Immature natural killer cell (primary cell): ENCODE measurements at regions not wholly inside any gene's neighbourhood (a gene's known extent, or its start where the extent isn't known, plus 50 kb on each side); places are given as distances from the start of the nearest gene placed in this dataset.

Experiments used
- DNase-seq, 3 donors: peaks; one replicate each; pipeline ENCODE4 v3.0.0; 2022; ENCODE audit warnings: mixed read lengths in 1 of 3
- H3K27ac Mint-ChIP-seq, 6 donors: one replicate each; pipeline ENCODE4 v1.8.0; 2020; ENCODE audit warnings: mixed read lengths in 6 of 6, mild to moderate bottlenecking in 5 of 6, inconsistent platforms in 4 of 6, moderate library complexity in 3 of 6
- H3K27me3 Mint-ChIP-seq, 3 donors: one replicate each; pipeline ENCODE4 v1.8.0; 2020 to 2021; ENCODE audit warnings: low read depth in 3 of 3, mild to moderate bottlenecking in 3 of 3, mixed read lengths in 3 of 3, moderate library complexity in 3 of 3, inconsistent platforms in 1 of 3
- H3K36me3 Mint-ChIP-seq, 3 donors: one replicate each; pipeline ENCODE4 v1.8.0; 2020; ENCODE audit warnings: mixed read lengths in 3 of 3, inconsistent platforms in 2 of 3, mild to moderate bottlenecking in 2 of 3
- H3K4me1 Mint-ChIP-seq, 2 donors: one replicate each; pipeline ENCODE4 v1.8.0; 2020; ENCODE audit warnings: inconsistent platforms in 2 of 2, mild to moderate bottlenecking in 2 of 2, mixed read lengths in 2 of 2, moderate library complexity in 1 of 2
- H3K4me3 Mint-ChIP-seq, 5 donors: one replicate each; pipeline ENCODE4 v1.8.0; 2020; ENCODE audit warnings: mild to moderate bottlenecking in 5 of 5, mixed read lengths in 5 of 5, inconsistent platforms in 3 of 5, moderate library complexity in 3 of 5
- H3K9me3 Mint-ChIP-seq, 6 donors: one replicate each; pipeline ENCODE4 v1.8.0; 2020; ENCODE audit warnings: mild to moderate bottlenecking in 6 of 6, mixed read lengths in 6 of 6, inconsistent platforms in 4 of 6, moderate library complexity in 3 of 6

- peaks cover 2 to 11% (median 5%) of the 10 kb centered on the region in 3 donors for H3K27me3 Mint-ChIP-seq
- peak overlapping the region in 2 of 6 donors; percentile 27 to 42 for H3K27ac Mint-ChIP-seq
- DNase-seq = peak; percentile 10 to 23 (median 14)
- H3K4me3 Mint-ChIP-seq = peak overlapping the region; percentile 63 to 87 (median 77)
- peaks cover 17 to 20% of the 10 kb centered on the region in 2 donors for H3K4me1 Mint-ChIP-seq
- H3K9me3 Mint-ChIP-seq = no peaks in the 10 kb centered on the region
- H3K36me3 Mint-ChIP-seq = no peaks in the 10 kb centered on the region
Observed at GRCh38 chr6:45830441-45831139, 185.1 kb downstream of the CLIC5 start.

- Mint-ChIP-seq H3K4me1 (peaks cover 17 to 20% of the 10 kb centered on the region in 2 donors), H3K27me3 (peaks cover 2 to 11% (median 6%) of the 10 kb centered on the region in 3 donors), H3K27ac (peak overlapping the region in 1 of 6 donors; percentile 41), H3K4me3 (peak overlapping the region in 1 of 5 donors; percentile 77), H3K9me3 (no peaks in the 10 kb centered on the region), H3K36me3 (no peaks in the 10 kb centered on the region)
- no peak for DNase-seq
Observed at GRCh38 chr6:45829873-45830272, 185.8 kb downstream of the CLIC5 start.

- no peak for DNase-seq
- peaks cover 2 to 11% (median 6%) of the 10 kb centered on the region in 3 donors for H3K27me3 Mint-ChIP-seq
- H3K4me1 Mint-ChIP-seq = peaks cover 17 to 20% of the 10 kb centered on the region in 2 donors
- H3K9me3 Mint-ChIP-seq = no peaks in the 10 kb centered on the region
- H3K36me3 Mint-ChIP-seq = no peaks in the 10 kb centered on the region
- H3K4me3 Mint-ChIP-seq = no peak overlapping the region
- H3K27ac Mint-ChIP-seq = no peak overlapping the region
Observed at GRCh38 chr6:45827952-45828530, 187.6 kb downstream of the CLIC5 start.

- H3K27ac Mint-ChIP-seq = no peak overlapping the region
- no peak for DNase-seq
- no peaks in the 10 kb centered on the region for H3K36me3 Mint-ChIP-seq
- H3K4me3 Mint-ChIP-seq = no peak overlapping the region
- H3K4me1 Mint-ChIP-seq = peaks cover 0 to 2% of the 10 kb centered on the region in 2 donors
- peaks cover 0 to 12% (median 9%) of the 10 kb centered on the region in 3 donors for H3K27me3 Mint-ChIP-seq
- no peaks in the 10 kb centered on the region for H3K9me3 Mint-ChIP-seq
Observed at GRCh38 chr6:45822873-45823272, 192.8 kb downstream of the CLIC5 start.

- Mint-ChIP-seq H3K4me1 (peaks cover 0 to 2% of the 10 kb centered on the region in 2 donors), H3K27ac (no peak overlapping the region), H3K9me3 (no peaks in the 10 kb centered on the region), H3K36me3 (no peaks in the 10 kb centered on the region), H3K4me3 (no peak overlapping the region), H3K27me3 (peaks cover 0 to 12% (median 9%) of the 10 kb centered on the region in 3 donors)
- DNase-seq = no peak
Observed at GRCh38 chr6:45822246-45822812, 193.3 kb downstream of the CLIC5 start.

GRCh38 chr6:45818655-45819054 lies 197.0 kb downstream of the CLIC5 start:
- H3K4me3 Mint-ChIP-seq = no peak overlapping the region
- peaks cover 0 to 2% of the 10 kb centered on the region in 2 donors for H3K4me1 Mint-ChIP-seq
- peaks cover 0 to 7% (median 3%) of the 10 kb centered on the region in 3 donors for H3K27me3 Mint-ChIP-seq
- H3K27ac Mint-ChIP-seq = no peak overlapping the region
- no peaks in the 10 kb centered on the region for H3K9me3 Mint-ChIP-seq
- DNase-seq = no peak
- no peaks in the 10 kb centered on the region for H3K36me3 Mint-ChIP-seq

GRCh38 chr6:45816674-45817297 lies 198.9 kb downstream of the CLIC5 start:
- peaks cover 0 to 5% (median 3%) of the 10 kb centered on the region in 3 donors for H3K27me3 Mint-ChIP-seq
- H3K9me3 Mint-ChIP-seq = no peaks in the 10 kb centered on the region
- no peak overlapping the region for H3K4me3 Mint-ChIP-seq
- H3K27ac Mint-ChIP-seq = no peak overlapping the region
- H3K4me1 Mint-ChIP-seq = no peaks in the 10 kb centered on the region
- no peaks in the 10 kb centered on the region for H3K36me3 Mint-ChIP-seq
- DNase-seq = no peak

GRCh38 chr6:45815466-45816125 lies 200.1 kb downstream of the CLIC5 start:
- Mint-ChIP-seq H3K36me3 (no peaks in the 10 kb centered on the region), H3K27ac (no peak overlapping the region), H3K9me3 (no peaks in the 10 kb centered on the region), H3K27me3 (peaks cover 2 to 6% (median 5%) of the 10 kb centered on the region in 3 donors), H3K4me3 (no peak overlapping the region), H3K4me1 (no peaks in the 10 kb centered on the region)
- no peak for DNase-seq

GRCh38 chr6:45814772-45815171 lies 200.9 kb downstream of the CLIC5 start:
- DNase-seq = no peak
- no peak overlapping the region for H3K27ac Mint-ChIP-seq
- H3K4me1 Mint-ChIP-seq = no peaks in the 10 kb centered on the region
- H3K36me3 Mint-ChIP-seq = no peaks in the 10 kb centered on the region
- no peaks in the 10 kb centered on the region for H3K9me3 Mint-ChIP-seq
- peaks cover 2 to 6% (median 5%) of the 10 kb centered on the region in 3 donors for H3K27me3 Mint-ChIP-seq
- H3K4me3 Mint-ChIP-seq = no peak overlapping the region

- no peaks in the 10 kb centered on the region for H3K36me3 Mint-ChIP-seq
- H3K27ac Mint-ChIP-seq = no peak overlapping the region
- no peak for DNase-seq
- peaks cover 0 to 1% of the 10 kb centered on the region in 2 donors for H3K4me1 Mint-ChIP-seq
- H3K27me3 Mint-ChIP-seq = peaks cover 2 to 6% (median 5%) of the 10 kb centered on the region in 3 donors
- H3K4me3 Mint-ChIP-seq = no peak overlapping the region
- no peaks in the 10 kb centered on the region for H3K9me3 Mint-ChIP-seq
Observed at GRCh38 chr6:45813943-45814342, 201.7 kb downstream of the CLIC5 start.

- H3K9me3 Mint-ChIP-seq = no peaks in the 10 kb centered on the region
- no peak overlapping the region for H3K27ac Mint-ChIP-seq
- no peak for DNase-seq
- H3K36me3 Mint-ChIP-seq = no peaks in the 10 kb centered on the region
- peaks cover 2 to 6% (median 5%) of the 10 kb centered on the region in 3 donors for H3K27me3 Mint-ChIP-seq
- peaks cover 0 to 6% of the 10 kb centered on the region in 2 donors for H3K4me1 Mint-ChIP-seq
- no peak overlapping the region for H3K4me3 Mint-ChIP-seq
Observed at GRCh38 chr6:45812922-45813321, 202.7 kb downstream of the CLIC5 start.

- H3K4me1 Mint-ChIP-seq = peaks cover 0 to 6% of the 10 kb centered on the region in 2 donors
- H3K4me3 Mint-ChIP-seq = no peak overlapping the region
- DNase-seq = no peak
- no peaks in the 10 kb centered on the region for H3K36me3 Mint-ChIP-seq
- H3K9me3 Mint-ChIP-seq = no peaks in the 10 kb centered on the region
- H3K27ac Mint-ChIP-seq = no peak overlapping the region
- peaks cover 2 to 5% (median 5%) of the 10 kb centered on the region in 3 donors for H3K27me3 Mint-ChIP-seq
Observed at GRCh38 chr6:45808917-45809316, 206.7 kb downstream of the CLIC5 start.

- Mint-ChIP-seq H3K9me3 (no peaks in the 10 kb centered on the region), H3K27ac (no peak overlapping the region), H3K36me3 (no peaks in the 10 kb centered on the region), H3K4me3 (no peak overlapping the region), H3K27me3 (peaks cover 2 to 5% (median 5%) of the 10 kb centered on the region in 3 donors), H3K4me1 (peaks cover 0 to 6% of the 10 kb centered on the region in 2 donors)
- DNase-seq = no peak
Observed at GRCh38 chr6:45808042-45808645, 207.5 kb downstream of the CLIC5 start.
